ENCODE measurements at regions not wholly inside any gene's neighbourhood (a gene's known extent, or its start where the extent isn't known, plus 50 kb on each side); places are given as distances from the start of the nearest gene placed in this dataset.

DNA sequence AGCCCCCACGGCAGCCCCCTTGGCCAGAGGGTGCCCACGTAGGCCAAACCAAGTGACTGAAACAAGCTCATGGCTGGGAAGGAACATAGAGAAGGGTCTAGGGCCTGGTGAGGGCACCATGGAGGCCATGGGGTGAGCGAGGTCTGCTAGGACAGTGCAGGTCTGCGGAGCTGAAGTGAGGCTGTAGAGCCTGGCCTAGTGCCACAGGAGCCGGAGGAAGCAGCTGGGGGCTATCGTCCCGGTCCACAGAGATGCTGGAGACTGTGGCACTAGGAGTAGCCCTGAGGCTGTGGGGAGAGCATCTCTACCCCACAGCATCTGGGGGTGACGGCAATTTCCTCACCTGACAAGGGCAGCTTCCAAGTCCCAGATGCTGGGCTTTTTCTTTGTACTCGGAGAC is 150.3 kb downstream of the ZNF22 start:
- TF ChIP-seq, protein P1, sequence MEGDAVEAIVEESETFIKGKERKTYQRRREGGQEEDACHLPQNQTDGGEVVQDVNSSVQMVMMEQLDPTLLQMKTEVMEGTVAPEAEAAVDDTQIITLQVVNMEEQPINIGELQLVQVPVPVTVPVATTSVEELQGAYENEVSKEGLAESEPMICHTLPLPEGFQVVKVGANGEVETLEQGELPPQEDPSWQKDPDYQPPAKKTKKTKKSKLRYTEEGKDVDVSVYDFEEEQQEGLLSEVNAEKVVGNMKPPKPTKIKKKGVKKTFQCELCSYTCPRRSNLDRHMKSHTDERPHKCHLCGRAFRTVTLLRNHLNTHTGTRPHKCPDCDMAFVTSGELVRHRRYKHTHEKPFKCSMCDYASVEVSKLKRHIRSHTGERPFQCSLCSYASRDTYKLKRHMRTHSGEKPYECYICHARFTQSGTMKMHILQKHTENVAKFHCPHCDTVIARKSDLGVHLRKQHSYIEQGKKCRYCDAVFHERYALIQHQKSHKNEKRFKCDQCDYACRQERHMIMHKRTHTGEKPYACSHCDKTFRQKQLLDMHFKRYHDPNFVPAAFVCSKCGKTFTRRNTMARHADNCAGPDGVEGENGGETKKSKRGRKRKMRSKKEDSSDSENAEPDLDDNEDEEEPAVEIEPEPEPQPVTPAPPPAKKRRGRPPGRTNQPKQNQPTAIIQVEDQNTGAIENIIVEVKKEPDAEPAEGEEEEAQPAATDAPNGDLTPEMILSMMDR (optimal IDR thresholded peaks at IDR 0.05 in 1 of 3, IDR thresholded peaks at IDR 0.05 in 1 of 3, conservative IDR thresholded peaks at IDR 0.05 in 1 of 3; ENCODE audit: extremely low read depth in 1 of 3, insufficient read depth in 2 of 3, low read length in 3 of 3), result no peak
- TF ChIP-seq EZH2 (IDR thresholded peaks at IDR 0.05; ENCODE audit: low read length), result no peak

Data from keratinocyte (primary cell).